ENCODE measurements at regions not wholly inside any gene's neighbourhood (a gene's known extent, or its start where the extent isn't known, plus 50 kb on each side); places are given as distances from the start of the nearest gene placed in this dataset.
A peak's percentile ranks its signal among the peaks of the same experiment; 100 is the strongest.

DNA sequence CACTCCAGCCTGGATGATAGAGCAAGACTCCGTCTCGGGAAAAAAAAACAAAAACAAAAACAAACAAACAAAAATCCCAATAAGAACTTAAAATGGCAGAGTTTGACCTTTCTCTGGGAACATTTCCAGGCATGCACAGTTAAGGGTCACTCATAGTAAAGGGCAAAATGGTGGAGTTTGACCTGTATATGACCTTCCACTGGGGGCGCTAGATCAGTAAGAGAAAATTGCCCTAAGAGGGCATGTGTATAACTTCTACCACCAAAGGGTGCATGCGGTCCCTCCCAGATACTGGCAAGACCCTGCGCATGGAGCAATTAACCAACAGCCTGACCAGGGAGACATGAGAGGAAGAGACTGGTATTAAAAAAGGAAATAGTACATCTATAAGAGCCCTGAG is 177.2 kb downstream of the MOSPD2 start:
- DNase-seq (ENCODE audit: low read depth) = no peak
- no peak overlapping the region for H3K4me3 ChIP-seq (ENCODE audit: low read depth, low read length)
- TF ChIP-seq, protein P1, sequence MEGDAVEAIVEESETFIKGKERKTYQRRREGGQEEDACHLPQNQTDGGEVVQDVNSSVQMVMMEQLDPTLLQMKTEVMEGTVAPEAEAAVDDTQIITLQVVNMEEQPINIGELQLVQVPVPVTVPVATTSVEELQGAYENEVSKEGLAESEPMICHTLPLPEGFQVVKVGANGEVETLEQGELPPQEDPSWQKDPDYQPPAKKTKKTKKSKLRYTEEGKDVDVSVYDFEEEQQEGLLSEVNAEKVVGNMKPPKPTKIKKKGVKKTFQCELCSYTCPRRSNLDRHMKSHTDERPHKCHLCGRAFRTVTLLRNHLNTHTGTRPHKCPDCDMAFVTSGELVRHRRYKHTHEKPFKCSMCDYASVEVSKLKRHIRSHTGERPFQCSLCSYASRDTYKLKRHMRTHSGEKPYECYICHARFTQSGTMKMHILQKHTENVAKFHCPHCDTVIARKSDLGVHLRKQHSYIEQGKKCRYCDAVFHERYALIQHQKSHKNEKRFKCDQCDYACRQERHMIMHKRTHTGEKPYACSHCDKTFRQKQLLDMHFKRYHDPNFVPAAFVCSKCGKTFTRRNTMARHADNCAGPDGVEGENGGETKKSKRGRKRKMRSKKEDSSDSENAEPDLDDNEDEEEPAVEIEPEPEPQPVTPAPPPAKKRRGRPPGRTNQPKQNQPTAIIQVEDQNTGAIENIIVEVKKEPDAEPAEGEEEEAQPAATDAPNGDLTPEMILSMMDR (IDR thresholded peaks at IDR 0.05; ENCODE audit: low read depth, low read length, missing control alignments) = peak; percentile 26

DNA sequence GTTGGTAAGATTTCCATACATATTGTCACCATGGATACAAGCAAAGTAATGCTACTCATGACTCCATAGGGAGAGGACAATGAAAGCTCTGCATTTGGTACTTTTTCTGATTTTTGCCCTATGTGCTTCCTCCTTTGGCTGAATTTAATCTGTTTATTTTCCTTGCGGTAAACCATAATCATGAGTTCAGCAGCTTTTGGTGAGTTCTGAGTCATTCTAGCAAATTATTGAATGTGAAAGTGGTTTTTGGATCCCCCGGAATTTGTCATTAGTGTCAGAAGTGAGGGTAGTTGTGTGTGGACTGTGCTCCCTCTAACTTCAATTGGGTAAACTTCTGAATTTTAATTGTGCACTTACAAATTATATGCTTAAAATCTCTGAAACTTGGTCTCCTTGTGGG is 170.3 kb downstream of the MOSPD2 start:
- no peak for DNase-seq (ENCODE audit: low read depth)
- TF ChIP-seq, protein P1 (IDR thresholded peaks at IDR 0.05; ENCODE audit: low read depth, low read length, missing control alignments) = no peak

DNA sequence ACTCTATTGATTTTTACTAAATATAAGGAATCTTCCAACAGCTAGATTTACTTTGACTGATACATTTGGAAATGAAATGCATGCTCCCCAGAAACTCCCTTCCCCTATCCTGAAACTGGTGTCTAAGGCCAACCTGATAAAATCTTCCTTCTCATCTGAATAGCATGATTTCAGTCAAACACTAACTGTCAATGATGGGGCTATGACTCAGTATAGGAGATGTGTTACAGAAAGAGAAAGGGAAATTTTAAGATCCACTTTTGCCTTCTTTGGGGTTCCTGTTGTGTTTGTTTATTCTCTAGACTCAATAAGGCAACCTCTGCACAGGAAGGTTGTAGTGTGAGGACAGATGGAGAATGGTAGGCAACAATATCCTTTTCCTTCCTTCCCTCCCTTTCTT is 160.7 kb downstream of the MOSPD2 start:
- no peak overlapping the region for H3K4me3 ChIP-seq (ENCODE audit: low read depth, low read length)
- DNase-seq (ENCODE audit: low read depth) = no peak
- TF ChIP-seq, protein P1 (IDR thresholded peaks at IDR 0.05; ENCODE audit: low read depth, low read length, missing control alignments) = no peak

More for the DNA sequence above, 170.3 kb downstream of the MOSPD2 start:
- H3K4me3 ChIP-seq (ENCODE audit: low read depth, low read length) = no peak overlapping the region

DNA sequence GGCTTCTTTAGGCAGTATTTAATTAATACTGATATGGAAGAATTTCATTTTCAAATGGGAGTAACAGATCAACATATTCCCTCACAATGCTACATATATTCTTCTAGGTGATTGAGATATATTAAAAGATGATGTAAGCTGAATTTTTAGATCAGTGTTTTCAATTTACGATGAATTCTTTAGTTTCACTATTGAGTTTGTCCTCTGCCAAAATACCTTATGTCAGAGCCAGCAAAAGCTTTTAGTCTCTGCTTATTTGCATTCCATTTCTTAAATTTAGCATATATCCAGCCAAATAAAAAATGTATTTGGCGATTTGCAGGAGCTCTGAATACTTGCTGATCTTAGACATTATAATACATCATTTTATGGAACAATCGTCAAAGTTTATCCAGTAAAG is 144.3 kb downstream of the MOSPD2 start:
- H3K4me3 ChIP-seq (ENCODE audit: low read depth, low read length) = no peak overlapping the region
- TF ChIP-seq, protein P1 (IDR thresholded peaks at IDR 0.05; ENCODE audit: low read depth, low read length, missing control alignments) = no peak
- DNase-seq (ENCODE audit: low read depth) = no peak

DNA sequence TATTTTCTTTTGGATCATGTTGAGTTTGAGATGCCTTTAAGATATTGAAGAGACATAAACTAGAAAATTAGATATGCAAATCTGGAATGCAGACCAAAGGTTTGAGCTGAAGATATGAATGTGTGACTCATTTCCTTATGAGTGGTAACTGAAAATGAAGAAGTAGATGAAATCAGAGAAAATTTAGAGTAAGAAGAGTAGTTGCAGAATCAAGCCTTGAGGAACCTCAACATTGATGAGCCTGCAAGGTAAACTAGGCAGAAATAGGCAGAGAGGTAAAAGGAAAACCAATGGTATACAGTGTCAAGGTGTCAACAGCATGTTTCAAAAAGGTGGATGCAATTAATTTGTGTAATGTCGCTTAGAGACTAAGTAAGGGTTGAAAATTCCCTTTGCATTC is 142.8 kb downstream of the MOSPD2 start:
- TF ChIP-seq, protein P1 (IDR thresholded peaks at IDR 0.05; ENCODE audit: low read depth, low read length, missing control alignments) = no peak
- no peak for DNase-seq (ENCODE audit: low read depth)
- no peak overlapping the region for H3K4me3 ChIP-seq (ENCODE audit: low read depth, low read length)

DNA sequence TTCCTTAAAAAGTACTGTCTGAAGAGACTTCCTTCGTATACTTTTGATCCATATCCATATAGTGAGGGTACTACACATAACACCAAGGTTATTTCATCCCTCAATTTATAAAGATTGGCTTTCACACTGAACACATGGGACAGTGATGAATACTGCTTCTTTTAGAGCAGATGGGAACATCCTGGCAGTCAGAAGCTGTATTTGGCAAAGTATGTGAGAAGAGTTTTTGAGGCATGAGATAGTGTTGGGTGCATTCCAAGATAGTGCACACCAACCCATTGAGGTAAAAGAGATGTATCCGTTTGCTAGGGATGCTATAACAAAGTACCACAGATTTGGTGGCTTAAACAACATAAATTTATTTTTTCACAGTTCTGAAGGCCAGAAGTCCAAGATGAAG is 141.1 kb downstream of the MOSPD2 start:
- no peak for DNase-seq (ENCODE audit: low read depth)
- no peak overlapping the region for H3K4me3 ChIP-seq (ENCODE audit: low read depth, low read length)
- TF ChIP-seq, protein P1 (IDR thresholded peaks at IDR 0.05; ENCODE audit: low read depth, low read length, missing control alignments) = no peak

DNA sequence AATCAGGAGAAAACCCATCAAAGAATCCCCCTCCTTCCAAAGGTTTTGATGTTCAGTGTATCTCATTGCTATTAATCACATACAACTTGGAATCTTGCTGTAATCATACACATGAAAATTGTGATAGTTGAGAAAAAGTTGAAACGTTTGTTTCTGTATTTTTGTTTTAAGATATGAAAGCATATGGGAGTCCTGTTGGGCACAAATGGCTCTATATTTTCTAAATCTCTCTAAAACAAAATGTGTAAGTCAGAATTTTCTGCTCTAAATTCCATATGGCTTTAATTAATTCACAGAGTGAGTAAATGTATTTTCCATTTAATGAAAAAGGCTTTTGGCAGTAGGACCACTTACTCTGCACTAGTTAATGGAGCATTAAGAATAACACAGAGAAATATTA is 140.2 kb downstream of the MOSPD2 start:
- DNase-seq (ENCODE audit: low read depth) = no peak
- TF ChIP-seq, protein P1 (IDR thresholded peaks at IDR 0.05; ENCODE audit: low read depth, low read length, missing control alignments) = no peak

More for the DNA sequence above, 140.2 kb downstream of the MOSPD2 start:
- no peak overlapping the region for H3K4me3 ChIP-seq (ENCODE audit: low read depth, low read length)
